ENCODE measurements at regions not wholly inside any gene's neighbourhood (a gene's known extent, or its start where the extent isn't known, plus 50 kb on each side); places are given as distances from the start of the nearest gene placed in this dataset.

DNA sequence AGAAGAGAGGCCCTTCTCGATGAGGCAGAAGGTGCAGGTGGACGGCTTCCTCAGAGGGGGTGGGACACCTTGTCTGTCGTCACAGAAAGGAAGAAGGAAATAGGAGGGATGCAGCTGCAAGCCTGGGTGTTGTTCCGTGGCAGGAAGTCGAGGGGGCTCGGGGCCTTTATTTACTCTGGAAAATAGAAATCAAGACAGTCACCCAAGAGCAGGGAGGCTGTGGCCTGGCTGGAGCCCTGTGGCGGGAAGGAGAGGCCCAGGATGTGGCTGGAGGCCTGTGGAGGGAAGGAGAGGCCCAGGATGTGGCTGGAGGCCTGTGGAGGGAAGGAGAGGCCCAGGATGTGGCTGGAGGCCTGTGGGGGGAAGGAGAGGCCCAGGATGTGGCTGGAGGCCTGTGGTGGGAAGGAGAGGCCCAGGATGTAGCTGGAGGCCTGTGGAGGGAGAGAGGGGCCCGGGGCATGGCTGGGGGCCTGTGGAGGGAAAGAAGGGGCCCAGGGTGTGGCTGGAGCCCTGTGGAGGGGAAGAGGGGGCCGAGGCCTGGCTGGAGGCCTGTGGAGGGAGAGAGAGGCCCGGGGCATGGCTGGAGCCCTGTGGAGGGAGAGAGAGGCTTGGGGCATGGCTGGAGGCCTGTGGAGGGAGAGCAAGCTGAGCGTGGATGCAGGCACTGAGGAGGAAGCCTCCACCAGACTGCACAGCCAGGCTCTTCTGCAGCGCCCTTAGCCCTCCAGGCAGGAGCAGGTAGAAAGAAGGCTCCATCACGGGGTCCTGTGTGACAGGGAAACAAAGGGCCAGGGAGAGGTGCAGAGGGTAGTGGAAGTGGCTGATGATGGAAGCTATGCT, 97.3 kb upstream of the SFMBT2 start:
- DNase-seq = no peak

DNA sequence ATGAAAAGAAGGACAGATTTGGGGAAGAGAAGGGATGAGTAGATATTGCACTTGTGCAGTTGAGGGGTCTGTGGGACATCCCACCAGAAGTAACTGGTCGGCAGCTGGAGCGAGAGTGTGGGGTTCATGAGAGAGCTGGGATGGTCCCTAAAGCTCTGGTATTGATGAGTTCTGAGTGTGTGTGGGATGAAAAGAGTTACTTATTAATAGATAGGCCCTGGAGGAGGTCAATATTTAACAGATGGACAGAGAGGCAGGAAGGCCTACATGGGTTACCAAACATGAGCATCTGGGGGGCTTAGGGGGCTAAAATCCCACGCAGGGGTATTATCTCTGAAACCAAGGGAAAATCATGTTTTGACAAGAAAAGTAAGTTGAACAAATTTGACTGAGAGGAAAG, 95.7 kb upstream of the SFMBT2 start:
- no peak for DNase-seq

DNA sequence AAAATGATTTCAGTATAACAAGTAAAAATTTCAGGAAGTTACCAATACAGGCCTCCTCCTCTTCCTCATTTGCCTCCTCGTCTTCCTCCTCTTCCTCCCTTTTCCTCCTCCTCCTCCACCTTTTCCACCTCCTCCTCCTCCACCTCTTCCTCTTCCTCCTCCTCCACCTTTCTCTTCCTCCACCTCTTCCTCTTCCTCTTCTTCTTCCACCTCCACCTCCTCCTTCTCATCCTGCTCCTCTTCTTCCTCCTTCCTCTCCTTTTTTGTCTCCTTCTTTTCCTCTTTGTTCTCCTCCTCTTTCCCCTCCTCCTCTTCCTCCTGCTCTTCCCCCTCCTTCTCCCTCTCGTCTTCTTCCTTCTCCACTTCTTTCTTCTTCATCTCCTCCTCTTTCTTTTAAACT, 94.4 kb upstream of the SFMBT2 start:
- no peak for DNase-seq

DNA sequence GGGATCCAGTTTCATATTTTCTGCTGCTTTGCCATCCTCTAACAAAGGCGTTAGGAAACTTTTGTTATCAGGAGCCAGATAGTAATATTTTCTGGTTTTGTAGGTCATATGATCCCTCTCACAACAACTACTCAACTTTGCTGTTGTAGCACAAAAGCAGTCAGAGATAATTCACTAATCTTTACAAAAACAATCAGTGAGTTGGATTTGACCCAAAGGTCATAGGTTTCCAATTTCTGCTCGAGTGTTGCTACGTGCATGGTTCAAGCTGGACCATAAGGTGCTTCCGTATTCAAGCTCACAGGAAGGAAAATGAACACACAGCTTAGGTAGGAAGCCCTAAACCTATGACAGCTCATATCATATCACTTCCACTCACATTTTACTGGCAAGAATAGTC, 92.4 kb upstream of the SFMBT2 start:
- no peak for DNase-seq

DNA sequence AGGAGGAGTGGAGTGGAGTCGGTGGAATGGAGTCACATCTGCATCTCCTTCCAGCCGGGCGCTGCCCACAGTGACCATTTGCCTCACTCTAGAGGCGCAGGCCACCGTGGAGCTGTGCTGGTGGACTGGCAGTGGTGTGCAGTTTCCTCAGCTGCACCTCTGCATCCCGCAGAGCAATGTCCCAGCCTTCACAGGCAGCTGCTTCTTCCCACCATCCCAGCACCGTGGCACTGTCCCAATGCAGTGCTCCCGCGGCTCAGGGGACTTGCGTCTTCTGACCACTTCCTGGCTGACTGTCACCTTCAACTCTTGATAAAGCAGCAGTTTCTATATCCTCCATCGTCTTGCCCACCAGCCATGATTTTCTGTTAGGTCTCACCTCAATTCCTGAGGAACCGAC, 90.3 kb upstream of the SFMBT2 start:
- no peak for DNase-seq

DNA sequence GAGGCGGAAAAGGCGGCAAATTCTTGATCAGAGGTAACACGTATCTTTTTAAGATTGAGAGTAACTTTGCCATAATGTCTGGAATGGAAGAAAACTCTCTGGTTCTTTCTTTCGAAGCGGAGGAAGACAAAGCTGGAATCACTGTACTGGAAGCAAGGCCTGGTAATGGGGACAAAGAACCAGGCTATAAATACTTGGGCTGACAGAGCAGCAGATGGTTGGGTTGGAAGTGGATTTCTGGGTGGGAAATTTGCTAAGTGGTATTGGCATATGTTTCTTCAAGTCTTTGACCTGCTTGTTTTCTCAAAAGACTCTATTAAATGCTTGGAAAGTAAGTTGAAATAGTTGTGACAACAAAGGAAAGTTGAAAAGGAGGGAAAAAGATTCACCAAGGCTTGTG, 87.3 kb upstream of the SFMBT2 start:
- DNase-seq = no peak

- DNase-seq = no peak
Measured at GRCh38 chr10:7493996-7494395, 83.2 kb upstream of the SFMBT2 start.

DNA sequence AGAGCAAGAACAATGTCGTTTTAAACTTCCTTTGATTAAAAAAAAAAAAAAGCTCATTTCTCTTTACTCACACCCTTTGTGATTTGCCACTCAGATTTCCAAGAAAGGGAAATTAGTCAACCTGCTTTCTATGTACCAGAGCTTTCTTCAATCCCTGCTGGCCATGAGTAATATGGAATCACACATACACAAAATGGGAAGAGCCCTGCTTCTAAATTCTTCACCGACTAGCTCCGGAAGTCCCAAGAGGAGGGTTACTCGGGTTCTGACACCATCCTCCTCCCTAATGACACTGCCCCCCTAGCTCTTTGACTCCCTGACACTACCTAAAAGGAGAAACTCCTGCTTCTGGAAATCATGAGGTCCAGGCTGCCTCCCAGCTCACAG, 81.8 kb upstream of the SFMBT2 start:
- DNase-seq = peak; percentile 75 to 91 (median 77)

DNA sequence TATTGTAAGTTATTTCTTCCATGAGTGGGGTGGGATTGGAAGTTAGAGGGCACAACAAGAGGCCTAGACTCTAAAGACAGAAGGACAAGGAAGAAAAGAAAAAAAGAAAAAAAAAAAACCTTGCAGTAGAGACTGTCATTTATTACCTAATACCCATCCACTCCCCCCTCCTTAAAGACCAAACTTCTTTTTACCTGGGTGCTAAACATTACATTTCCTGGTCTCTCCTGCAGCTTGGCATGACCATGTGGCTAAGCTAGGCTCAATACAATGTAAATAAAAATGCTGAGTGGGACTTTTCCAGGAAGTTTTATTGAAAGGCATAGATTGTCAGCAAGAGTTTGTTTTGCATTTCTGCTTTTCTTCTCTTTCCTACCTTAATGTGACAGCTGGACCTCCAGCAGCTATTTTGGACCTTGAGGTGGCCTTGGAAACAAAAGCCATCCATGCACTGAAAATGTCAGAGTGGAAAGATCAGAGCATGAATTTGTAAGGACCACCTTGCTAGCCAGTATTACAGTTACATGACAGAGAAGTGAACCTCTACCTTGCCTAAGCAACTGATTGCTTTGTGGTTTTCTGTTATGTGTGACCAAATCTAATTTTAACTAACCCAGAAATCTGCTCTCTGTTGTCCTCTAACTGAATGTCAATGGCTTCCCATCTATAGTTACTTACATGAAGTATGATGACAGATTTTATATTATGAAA, 81.3 kb upstream of the SFMBT2 start:
- no peak for DNase-seq

- no peak for DNase-seq
Measured at GRCh38 chr10:7491230-7491629, 80.4 kb upstream of the SFMBT2 start.

DNA sequence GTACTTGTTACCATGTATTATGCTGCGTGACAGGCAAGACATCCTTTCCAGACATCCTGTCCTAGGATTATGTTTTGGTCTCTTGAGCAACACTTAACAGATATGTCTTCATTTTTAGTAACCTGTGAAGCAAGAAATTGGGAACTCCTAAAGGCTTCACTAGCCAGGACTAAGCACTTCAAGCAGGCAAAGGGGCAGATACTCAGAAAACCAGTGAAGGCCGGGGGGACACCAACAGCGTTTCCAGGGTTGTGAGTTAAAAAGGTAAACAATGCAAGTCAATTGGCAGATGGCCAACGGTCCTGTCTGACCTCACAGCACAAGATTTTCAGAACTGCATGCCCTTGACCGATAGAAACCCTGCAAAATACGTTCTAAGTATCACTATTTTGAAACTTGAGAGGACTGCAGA, 77.6 kb upstream of the SFMBT2 start:
- DNase-seq = peak; percentile 25 to 49 (median 41)

DNA sequence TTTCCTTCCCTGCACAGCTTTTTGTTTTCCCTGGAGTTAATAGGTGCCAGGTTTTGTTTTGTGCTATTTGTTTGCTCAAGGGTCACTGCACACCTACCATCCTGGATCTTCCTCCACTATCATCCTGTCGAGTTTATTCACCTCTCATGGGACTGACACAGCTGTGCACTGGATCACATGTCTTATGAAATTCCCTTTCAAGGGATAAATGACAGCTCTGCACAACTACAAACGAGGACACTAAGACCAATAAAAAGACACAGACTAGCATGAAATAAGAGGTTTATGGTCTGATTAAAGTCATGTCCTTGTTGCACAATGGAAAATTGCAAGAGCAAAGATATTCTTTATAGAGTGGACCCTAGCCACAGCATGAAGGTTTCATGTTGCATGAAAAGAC, 76.7 kb upstream of the SFMBT2 start:
- DNase-seq = no peak

DNA sequence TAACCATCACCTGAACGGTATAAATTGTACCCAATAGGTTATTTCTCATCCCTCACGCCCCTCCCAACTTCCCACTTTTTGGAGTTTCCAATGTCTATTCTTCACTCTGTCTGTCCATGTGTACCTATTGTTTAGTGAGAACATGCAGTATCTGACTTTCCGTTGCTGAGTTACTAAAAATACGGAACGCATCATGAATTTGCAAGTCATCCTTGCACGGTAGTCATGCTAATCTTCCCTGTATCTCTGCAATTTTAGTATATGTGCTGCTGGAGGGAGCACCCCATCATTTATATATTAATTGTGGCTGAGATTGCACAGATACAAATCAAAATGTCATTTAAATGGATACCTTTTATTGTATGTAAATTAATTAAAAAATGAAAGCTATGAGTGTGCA, 75.7 kb upstream of the SFMBT2 start:
- DNase-seq = no peak

DNA sequence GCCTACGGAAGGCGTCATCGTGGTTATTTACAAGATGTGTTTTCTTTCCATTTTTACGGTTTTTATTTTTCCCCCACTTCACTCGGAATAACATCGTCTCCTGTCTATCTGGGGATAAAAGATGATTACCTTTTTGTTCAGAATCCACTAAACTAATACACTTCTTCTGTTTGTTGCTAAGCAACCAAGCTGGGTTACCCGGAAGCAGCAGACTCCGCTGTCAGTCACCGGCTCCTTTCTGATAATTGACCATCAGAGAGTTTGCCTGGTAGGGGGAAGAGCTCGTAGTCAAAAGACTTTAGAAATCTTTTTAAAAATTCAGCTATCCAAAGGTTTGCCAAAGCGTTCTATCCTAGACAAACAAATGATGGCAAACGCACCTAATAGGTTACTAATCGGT, 75.0 kb upstream of the SFMBT2 start:
- no peak for DNase-seq

GRCh38 chr10:7485244-7485556, 74.4 kb upstream of the SFMBT2 start:
- DNase-seq = peak; percentile 32 to 58 (median 52)

- DNase-seq = no peak
Measured at GRCh38 chr10:7484456-7485243, 73.8 kb upstream of the SFMBT2 start.

GRCh38 chr10:7483848-7484247, 73.0 kb upstream of the SFMBT2 start:
- no peak for DNase-seq

DNA sequence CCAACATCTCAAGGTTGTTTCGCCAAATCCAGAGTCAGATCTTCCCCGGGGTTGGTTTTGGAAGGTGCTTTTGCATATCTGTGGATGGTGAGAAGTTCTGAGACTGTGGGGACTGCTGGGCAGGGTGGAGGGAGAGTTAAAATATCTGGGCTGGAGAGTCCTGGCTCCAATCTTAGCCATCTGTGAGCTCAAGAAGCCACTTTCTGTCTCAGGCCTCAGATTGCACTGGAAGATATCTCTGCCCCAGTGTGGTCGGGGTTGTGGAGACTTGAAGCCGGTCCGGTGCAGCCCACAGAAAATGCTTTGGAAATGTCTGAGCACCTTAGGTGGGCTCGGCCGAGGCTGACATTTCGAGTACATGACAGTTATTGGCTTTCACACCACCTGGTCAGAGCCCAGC, 72.2 kb upstream of the SFMBT2 start:
- no peak for DNase-seq

- DNase-seq = no peak
Measured at GRCh38 chr10:7481368-7481765, 70.5 kb upstream of the SFMBT2 start.

GRCh38 chr10:7480742-7481367, 70.0 kb upstream of the SFMBT2 start:
- peak; percentile 52 to 76 (median 69) for DNase-seq

GRCh38 chr10:7479861-7480598, 69.2 kb upstream of the SFMBT2 start:
- DNase-seq = no peak

DNA sequence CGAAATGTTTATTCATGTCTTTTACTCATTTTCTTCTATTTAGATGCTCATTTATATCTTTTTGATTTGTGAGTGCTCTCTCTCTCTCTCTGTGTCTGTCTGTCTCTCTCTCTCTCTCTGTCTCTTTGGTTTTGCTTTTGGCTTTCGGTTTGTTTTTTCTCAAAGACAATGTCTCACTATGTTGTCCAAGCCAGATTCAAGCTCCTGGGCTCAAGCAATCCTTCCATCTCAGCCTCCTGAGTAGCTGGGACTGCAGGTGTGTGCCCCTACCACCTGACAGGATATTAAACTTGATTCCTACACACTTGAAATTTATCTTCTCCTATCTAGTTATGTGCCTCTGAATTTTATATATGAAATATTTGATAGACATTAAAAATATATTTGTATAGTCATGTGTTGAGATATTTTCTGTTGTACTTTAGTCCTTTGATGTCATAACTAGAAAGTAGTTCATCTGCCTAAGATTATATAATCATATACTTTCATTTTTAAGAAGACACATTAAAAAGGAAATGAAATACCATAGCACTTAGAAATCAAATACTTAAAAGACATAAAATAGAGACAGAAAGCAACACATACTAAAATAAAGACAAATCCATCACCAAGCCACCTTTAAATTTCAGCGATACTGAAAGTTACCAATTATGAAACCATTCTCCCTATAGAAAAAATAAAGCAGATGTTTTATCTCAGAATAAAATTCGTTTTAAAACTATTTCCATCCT, 68.1 kb upstream of the SFMBT2 start:
- DNase-seq = no peak
